OCI-LY1 (cell line): ENCODE measurements at regions not wholly inside any gene's neighbourhood (a gene's known extent, or its start where the extent isn't known, plus 50 kb on each side); places are given as distances from the start of the nearest gene placed in this dataset.

ENCODE experiments used
- H2AFZ ChIP-seq: fragments of 200-600 bp; sonication (generic), shearing (Covaris generic); 2 replicates; pipeline ENCODE4 v1.6.0; 2014; ENCODE audit warnings: antibody characterized with exemption, mild to moderate bottlenecking, low read length
- H3F3A ChIP-seq: fragments of 200-600 bp; sonication (generic), shearing (Covaris generic); 2 replicates; pipeline ENCODE4 v1.6.0; 2014; ENCODE audit warnings: mild to moderate bottlenecking, antibody characterized with exemption, low read length, moderate library complexity; ENCODE audit not compliant: insufficient read depth
- H3K27ac ChIP-seq: fragments of 200-600 bp; sonication (generic); 2 replicates; pipeline ENCODE4 v1.5.1; 2014; ENCODE audit warnings: low read length, mixed run types, mild to moderate bottlenecking, low read depth; ENCODE audit not compliant: poor library complexity, severe bottlenecking
- H3K27me3 ChIP-seq: fragments of 200-600 bp; sonication (generic); 2 replicates; pipeline ENCODE4 v1.6.0; 2014; ENCODE audit warnings: antibody characterized with exemption, mild to moderate bottlenecking, low read length, moderate library complexity; ENCODE audit not compliant: insufficient read depth
- H3K36me3 ChIP-seq: fragments of 200-600 bp; sonication (generic); 2 replicates; pipeline ENCODE4 v1.6.1; 2014; ENCODE audit warnings: mild to moderate bottlenecking, antibody characterized with exemption, low read length, moderate library complexity, mixed read lengths; ENCODE audit not compliant: insufficient read depth
- H3K4me1 ChIP-seq: fragments of 200-600 bp; sonication (generic); 2 replicates; pipeline ENCODE4 v1.5.1; 2014; ENCODE audit warnings: mild to moderate bottlenecking, low read length, moderate library complexity; ENCODE audit not compliant: insufficient read depth, severe bottlenecking
- H3K4me2 ChIP-seq: fragments of 200-600 bp; sonication (generic), shearing (Covaris generic); 2 replicates; pipeline ENCODE4 v1.6.1; 2014; ENCODE audit warnings: low read length
- H3K4me3 ChIP-seq: fragments of 200-600 bp; sonication (generic); 2 replicates; pipeline ENCODE4 v1.5.1; 2014; ENCODE audit warnings: low read length, low read depth, mild to moderate bottlenecking, mixed read lengths; ENCODE audit not compliant: poor library complexity, severe bottlenecking
- H3K79me2 ChIP-seq: fragments of 200-600 bp; shearing (Covaris generic); 2 replicates; pipeline ENCODE4 v1.6.1; 2016; ENCODE audit warnings: mixed run types, low read length, mixed read lengths; ENCODE audit not compliant: insufficient read depth
- H3K9ac ChIP-seq: fragments of 200-600 bp; sonication (generic), shearing (Covaris generic); 2 replicates; pipeline ENCODE4 v1.6.1; 2014; ENCODE audit warnings: mild to moderate bottlenecking, low read length, mixed read lengths
- H3K9me2 ChIP-seq: fragments of 200-600 bp; sonication (generic), shearing (Covaris generic); 2 replicates; pipeline ENCODE4 v1.6.1; 2014; ENCODE audit warnings: low read depth, mild to moderate bottlenecking, low read length, mixed read lengths
- H3K9me3 ChIP-seq: fragments of 200-600 bp; shearing (Covaris generic); 2 replicates; pipeline ENCODE4 v1.6.1; 2014; ENCODE audit warnings: low read length, mixed read lengths
- H4K20me1 ChIP-seq: fragments of 200-600 bp; sonication (generic), shearing (Covaris generic); 2 replicates; pipeline ENCODE4 v1.6.0; 2016; ENCODE audit warnings: mild to moderate bottlenecking, low read length; ENCODE audit not compliant: insufficient read depth
- CTCF ChIP-seq: fragments of 200-600 bp; sonication (generic), shearing (Covaris generic); IDR thresholded peaks from 2 replicates; pipeline ENCODE4 v1.5.1; 2017; ENCODE audit warnings: mild to moderate bottlenecking, antibody characterized with exemption, low read length, moderate library complexity, mixed read lengths
- EZH2 ChIP-seq: fragments of 200-600 bp; sonication (generic), shearing (Covaris generic); IDR thresholded peaks from 2 replicates; pipeline ENCODE4 v1.8.0; 2017; ENCODE audit warnings: borderline replicate concordance, mixed run types, mild to moderate bottlenecking, antibody characterized with exemption, low read length, moderate library complexity, mixed read lengths

DNA sequence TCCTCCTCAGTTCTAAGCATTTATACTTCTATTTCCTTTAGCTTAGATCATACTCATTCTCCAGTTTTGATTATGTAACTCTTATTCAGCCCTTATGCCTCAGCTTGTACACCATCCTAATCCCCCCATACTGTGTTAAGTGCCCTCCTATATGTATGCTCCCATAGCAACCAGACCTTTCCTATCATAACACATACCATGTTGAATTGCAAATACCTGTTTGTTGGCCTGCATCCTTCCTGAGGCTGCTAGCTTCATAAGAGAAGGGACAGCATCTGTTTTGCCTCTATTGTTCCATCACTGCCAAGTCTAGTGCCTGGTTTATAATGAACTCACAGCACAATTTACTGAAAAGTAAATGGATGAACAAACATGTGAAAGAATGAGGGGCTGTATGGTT lies 443.7 kb downstream of the CENPC start:
- H3K79me2 ChIP-seq: no peaks in the 10 kb centered on the region
- H3K36me3 ChIP-seq: no peaks in the 10 kb centered on the region
- no peaks in the 10 kb centered on the region for H3K4me1 ChIP-seq
- no peaks in the 10 kb centered on the region for H3K9me3 ChIP-seq
- no peak overlapping the region for H3K4me2 ChIP-seq
- no peak overlapping the region for H3K27ac ChIP-seq
- TF ChIP-seq EZH2 (no peak), CTCF (no peak)
- H4K20me1 ChIP-seq: no peaks in the 10 kb centered on the region
- H3K27me3 ChIP-seq: no peaks in the 10 kb centered on the region
- H3K4me3 ChIP-seq: no peak overlapping the region
- H3K9me2 ChIP-seq: no peaks in the 10 kb centered on the region
- no peak overlapping the region for H2AFZ ChIP-seq
- no peak overlapping the region for H3K9ac ChIP-seq
- no peaks in the 10 kb centered on the region for H3F3A ChIP-seq

GRCh38 chr4:67092351-67092750 lies 453.0 kb downstream of the CENPC start:
- Histone ChIP-seq H3K4me3 (no peak overlapping the region), H3K4me1 (no peaks in the 10 kb centered on the region), H3K27ac (no peak overlapping the region), H3K4me2 (no peak overlapping the region), H3K9me2 (no peaks in the 10 kb centered on the region), H3K9me3 (no peaks in the 10 kb centered on the region), H3F3A (no peaks in the 10 kb centered on the region), H4K20me1 (no peaks in the 10 kb centered on the region), H2AFZ (no peak overlapping the region), H3K36me3 (no peaks in the 10 kb centered on the region), H3K9ac (no peak overlapping the region), H3K79me2 (no peaks in the 10 kb centered on the region), H3K27me3 (no peaks in the 10 kb centered on the region)
- no peak for TF ChIP-seq EZH2
- TF ChIP-seq CTCF: no peak

DNA sequence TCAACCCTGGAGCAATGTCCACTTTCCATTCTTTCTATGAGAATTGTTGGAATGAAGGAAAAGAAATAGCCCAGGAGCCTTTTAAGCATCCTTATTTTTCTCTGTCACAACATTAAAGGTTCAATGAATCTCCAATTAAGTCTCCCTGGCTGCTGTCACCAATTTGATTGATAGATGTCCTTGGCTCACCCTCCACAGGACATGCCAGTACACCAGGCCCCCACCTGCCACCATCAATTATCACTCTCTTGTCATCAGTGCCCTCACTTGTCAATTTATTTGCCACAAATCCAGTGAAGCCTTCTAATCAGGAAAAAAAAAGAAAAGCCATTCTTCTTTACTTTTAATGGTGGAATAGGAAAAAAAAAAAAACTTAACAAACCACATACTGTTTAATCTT lies 453.6 kb downstream of the CENPC start:
- H3K9me2 ChIP-seq: no peaks in the 10 kb centered on the region
- H3K36me3 ChIP-seq: no peaks in the 10 kb centered on the region
- H3K27ac ChIP-seq: no peak overlapping the region
- no peaks in the 10 kb centered on the region for H3K4me1 ChIP-seq
- no peak overlapping the region for H3K4me2 ChIP-seq
- no peak overlapping the region for H3K4me3 ChIP-seq
- no peaks in the 10 kb centered on the region for H3K27me3 ChIP-seq
- H3K9ac ChIP-seq: no peak overlapping the region
- H3K79me2 ChIP-seq: no peaks in the 10 kb centered on the region
- H2AFZ ChIP-seq: no peak overlapping the region
- no peaks in the 10 kb centered on the region for H3K9me3 ChIP-seq
- H3F3A ChIP-seq: no peaks in the 10 kb centered on the region
- no peaks in the 10 kb centered on the region for H4K20me1 ChIP-seq
- no peak for TF ChIP-seq EZH2
- no peak for TF ChIP-seq CTCF
